Stimulated activated naive CD4-positive, alpha-beta T cell (primary cell): ENCODE measurements at regions not wholly inside any gene's neighbourhood (a gene's known extent, or its start where the extent isn't known, plus 50 kb on each side); places are given as distances from the start of the nearest gene placed in this dataset.
A peak's percentile ranks its signal among the peaks of the same experiment; 100 is the strongest.
"Not testable (repeated sequence)": the region's sequence is repeated elsewhere in the genome, so short reads cannot be mapped to it uniquely, and the experiment has no call there.

Source experiments
- DNase-seq, 6 experiments: peaks; one replicate each; lab custom pipeline; 2025; lab: John Stamatoyannopoulos, UW

GRCh38 chr3:18236726-18237125 lies 188.4 kb downstream of the SATB1 start:
- DNase-seq = no peak

- no peak for DNase-seq
Observed at GRCh38 chr3:18234717-18235335, 190.3 kb downstream of the SATB1 start.

- DNase-seq = no peak
Observed at GRCh38 chr3:18233987-18234716, 191.0 kb downstream of the SATB1 start.

- no peak for DNase-seq
Observed at GRCh38 chr3:18232317-18232716, 192.8 kb downstream of the SATB1 start.

- DNase-seq = no peak
Observed at GRCh38 chr3:18228060-18228459, 197.1 kb downstream of the SATB1 start.

- no peak for DNase-seq
Observed at GRCh38 chr3:18225709-18226108, 199.4 kb downstream of the SATB1 start.

- no peak for DNase-seq
Observed at GRCh38 chr3:18224426-18224825, 200.7 kb downstream of the SATB1 start.

GRCh38 chr3:18223974-18224373 lies 201.2 kb downstream of the SATB1 start:
- no peak for DNase-seq

- DNase-seq = no peak
Observed at GRCh38 chr3:18223571-18223970, 201.6 kb downstream of the SATB1 start.

GRCh38 chr3:18222686-18223085 lies 202.5 kb downstream of the SATB1 start:
- DNase-seq = no peak

- no peak for DNase-seq
Observed at GRCh38 chr3:18217507-18218174, 207.5 kb downstream of the SATB1 start.

- DNase-seq = no peak
Observed at GRCh38 chr3:18216996-18217395, 208.1 kb downstream of the SATB1 start.

GRCh38 chr3:18215639-18216038 lies 209.5 kb downstream of the SATB1 start:
- peak in 2 of 6 experiments; percentile 9 for DNase-seq

- DNase-seq = no peak
Observed at GRCh38 chr3:18211116-18211515, 214.0 kb downstream of the SATB1 start.

GRCh38 chr3:18208856-18209255 lies 216.3 kb downstream of the SATB1 start:
- no peak for DNase-seq

- DNase-seq = no peak
Observed at GRCh38 chr3:18208091-18208490, 217.0 kb downstream of the SATB1 start.

- no peak for DNase-seq
Observed at GRCh38 chr3:18207226-18207625, 217.9 kb downstream of the SATB1 start.

GRCh38 chr3:18205701-18206100 lies 219.4 kb downstream of the SATB1 start:
- DNase-seq = not testable (repeated sequence)

GRCh38 chr3:18201315-18201714 lies 223.8 kb downstream of the SATB1 start:
- DNase-seq = no peak

GRCh38 chr3:18199757-18200156 lies 225.4 kb downstream of the SATB1 start:
- DNase-seq = no peak

GRCh38 chr3:18195836-18196235 lies 229.3 kb downstream of the SATB1 start:
- no peak for DNase-seq

- DNase-seq = no peak
Observed at GRCh38 chr3:18194431-18194830, 230.7 kb downstream of the SATB1 start.

GRCh38 chr3:18190646-18191045 lies 234.5 kb downstream of the SATB1 start:
- DNase-seq = no peak
